ENCODE measurements at regions not wholly inside any gene's neighbourhood (a gene's known extent, or its start where the extent isn't known, plus 50 kb on each side); places are given as distances from the start of the nearest gene placed in this dataset.

- no peak for TF ChIP-seq EZH2 (IDR thresholded peaks at IDR 0.05; ENCODE audit: low read length)
Measured at GRCh38 chr15:69845159-69845558, 252.6 kb downstream of the TLE3 start.

GRCh38 chr15:69847625-69848024, 250.1 kb downstream of the TLE3 start:
- Histone ChIP-seq H3K27me3 (ENCODE audit: control insufficient read depth, extremely low read depth, insufficient read depth, low read length) (peaks cover 9% of the 10 kb centered on the region), H3K79me2 (ENCODE audit: control insufficient read depth, insufficient read depth, low read length) (no peaks in the 10 kb centered on the region), H3K27ac (ENCODE audit: control insufficient read depth, insufficient read depth, low read length) (no peak overlapping the region), H2AFZ (ENCODE audit: control insufficient read depth, low read length) (no peak overlapping the region), H3K4me2 (ENCODE audit: control insufficient read depth, extremely low read depth, insufficient read depth, low read depth, low read length) (no peak overlapping the region), H3K9ac (ENCODE audit: control insufficient read depth, extremely low read depth, insufficient read depth, low read length) (no peak overlapping the region), H4K20me1 (ENCODE audit: control insufficient read depth, extremely low read depth, insufficient read depth, low read length) (no peaks in the 10 kb centered on the region), H3K9me3 (ENCODE audit: control insufficient read depth, low read depth, low read length) (no peaks in the 10 kb centered on the region), H3K4me1 (ENCODE audit: control insufficient read depth, extremely low read depth, insufficient read depth, low read length) (peaks cover 3% of the 10 kb centered on the region), H3K36me3 (ENCODE audit: control insufficient read depth in 2 of 2, extremely low read depth in 1 of 2, insufficient read depth in 2 of 2, low read length in 2 of 2) (no peaks in the 10 kb centered on the region), H3K4me3 (ENCODE audit: control insufficient read depth in 2 of 3, extremely low read depth in 1 of 3, insufficient read depth in 2 of 3, low read depth in 1 of 3, low read length in 3 of 3) (no peak overlapping the region), H3K9me1 (ENCODE audit: control insufficient read depth, extremely low read depth, insufficient read depth, low read length) (no peaks in the 10 kb centered on the region)
- DNase-seq (ENCODE audit: low read depth, low spot score) (no peak), FAIRE-seq (no peak)
- TF ChIP-seq EZH2 (IDR thresholded peaks at IDR 0.05; ENCODE audit: low read length) = no peak
- TF ChIP-seq, protein P1, sequence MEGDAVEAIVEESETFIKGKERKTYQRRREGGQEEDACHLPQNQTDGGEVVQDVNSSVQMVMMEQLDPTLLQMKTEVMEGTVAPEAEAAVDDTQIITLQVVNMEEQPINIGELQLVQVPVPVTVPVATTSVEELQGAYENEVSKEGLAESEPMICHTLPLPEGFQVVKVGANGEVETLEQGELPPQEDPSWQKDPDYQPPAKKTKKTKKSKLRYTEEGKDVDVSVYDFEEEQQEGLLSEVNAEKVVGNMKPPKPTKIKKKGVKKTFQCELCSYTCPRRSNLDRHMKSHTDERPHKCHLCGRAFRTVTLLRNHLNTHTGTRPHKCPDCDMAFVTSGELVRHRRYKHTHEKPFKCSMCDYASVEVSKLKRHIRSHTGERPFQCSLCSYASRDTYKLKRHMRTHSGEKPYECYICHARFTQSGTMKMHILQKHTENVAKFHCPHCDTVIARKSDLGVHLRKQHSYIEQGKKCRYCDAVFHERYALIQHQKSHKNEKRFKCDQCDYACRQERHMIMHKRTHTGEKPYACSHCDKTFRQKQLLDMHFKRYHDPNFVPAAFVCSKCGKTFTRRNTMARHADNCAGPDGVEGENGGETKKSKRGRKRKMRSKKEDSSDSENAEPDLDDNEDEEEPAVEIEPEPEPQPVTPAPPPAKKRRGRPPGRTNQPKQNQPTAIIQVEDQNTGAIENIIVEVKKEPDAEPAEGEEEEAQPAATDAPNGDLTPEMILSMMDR (optimal IDR thresholded peaks at IDR 0.05 in 1 of 3, IDR thresholded peaks at IDR 0.05 in 1 of 3, conservative IDR thresholded peaks at IDR 0.05 in 1 of 3; ENCODE audit: extremely low read depth in 1 of 3, insufficient read depth in 2 of 3, low read length in 3 of 3) = no peak
- dilution Hi-C loops (cut with MboI; ENCODE audit: extremely low pct_ligation_motif_present, low sequenced_read_pairs) = no loop called here

More at GRCh38 chr15:69845159-69845558, 252.6 kb downstream of the TLE3 start:
- no peak overlapping the region for H3K4me2 ChIP-seq (ENCODE audit: control insufficient read depth, extremely low read depth, insufficient read depth, low read depth, low read length)
- H2AFZ ChIP-seq (ENCODE audit: control insufficient read depth, low read length) = no peak overlapping the region
- H3K79me2 ChIP-seq (ENCODE audit: control insufficient read depth, insufficient read depth, low read length) = no peaks in the 10 kb centered on the region
- no peaks in the 10 kb centered on the region for H4K20me1 ChIP-seq (ENCODE audit: control insufficient read depth, extremely low read depth, insufficient read depth, low read length)
- H3K4me3 ChIP-seq (ENCODE audit: control insufficient read depth in 2 of 3, extremely low read depth in 1 of 3, insufficient read depth in 2 of 3, low read depth in 1 of 3, low read length in 3 of 3) = no peak overlapping the region
- H3K4me1 ChIP-seq (ENCODE audit: control insufficient read depth, extremely low read depth, insufficient read depth, low read length) = peaks cover 3% of the 10 kb centered on the region
- FAIRE-seq = no peak
- no peaks in the 10 kb centered on the region for H3K36me3 ChIP-seq (ENCODE audit: control insufficient read depth in 2 of 2, extremely low read depth in 1 of 2, insufficient read depth in 2 of 2, low read length in 2 of 2)
- no peak for DNase-seq (ENCODE audit: low read depth, low spot score)
- H3K27ac ChIP-seq (ENCODE audit: control insufficient read depth, insufficient read depth, low read length) = no peak overlapping the region
- H3K9me3 ChIP-seq (ENCODE audit: control insufficient read depth, low read depth, low read length) = no peaks in the 10 kb centered on the region
- H3K27me3 ChIP-seq (ENCODE audit: control insufficient read depth, extremely low read depth, insufficient read depth, low read length) = peaks cover 33% of the 10 kb centered on the region
- dilution Hi-C loops (cut with MboI; ENCODE audit: extremely low pct_ligation_motif_present, low sequenced_read_pairs) = no loop called here
- no peak overlapping the region for H3K9ac ChIP-seq (ENCODE audit: control insufficient read depth, extremely low read depth, insufficient read depth, low read length)
- H3K9me1 ChIP-seq (ENCODE audit: control insufficient read depth, extremely low read depth, insufficient read depth, low read length) = no peaks in the 10 kb centered on the region

DNA sequence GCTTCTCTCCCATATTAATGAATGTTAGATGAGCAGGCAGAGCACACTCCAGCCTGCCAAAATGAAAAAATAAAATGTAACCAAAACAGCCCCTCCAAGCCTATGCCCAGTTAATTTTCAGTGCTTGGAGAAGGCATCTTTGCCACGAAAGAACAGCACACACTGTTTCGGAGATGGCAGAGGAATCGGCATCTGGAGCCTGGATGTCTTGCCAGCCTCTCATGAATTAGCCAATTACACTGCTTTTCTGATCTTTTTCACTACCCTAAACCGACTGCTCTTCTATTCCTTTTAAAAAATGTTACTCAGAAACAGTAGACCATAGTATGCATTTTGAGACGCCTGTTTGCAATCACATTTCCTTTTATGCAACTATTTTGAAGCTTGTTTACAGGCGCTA, 249.6 kb downstream of the TLE3 start:
- Histone ChIP-seq H3K27me3 (ENCODE audit: control insufficient read depth, extremely low read depth, insufficient read depth, low read length) (peaks cover 5% of the 10 kb centered on the region), H3K4me1 (ENCODE audit: control insufficient read depth, extremely low read depth, insufficient read depth, low read length) (peaks cover 3% of the 10 kb centered on the region), H3K9me3 (ENCODE audit: control insufficient read depth, low read depth, low read length) (no peaks in the 10 kb centered on the region), H3K9ac (ENCODE audit: control insufficient read depth, extremely low read depth, insufficient read depth, low read length) (no peak overlapping the region), H2AFZ (ENCODE audit: control insufficient read depth, low read length) (no peak overlapping the region), H3K27ac (ENCODE audit: control insufficient read depth, insufficient read depth, low read length) (no peak overlapping the region), H3K4me3 (ENCODE audit: control insufficient read depth in 2 of 3, extremely low read depth in 1 of 3, insufficient read depth in 2 of 3, low read depth in 1 of 3, low read length in 3 of 3) (no peak overlapping the region), H3K9me1 (ENCODE audit: control insufficient read depth, extremely low read depth, insufficient read depth, low read length) (no peaks in the 10 kb centered on the region), H3K36me3 (ENCODE audit: control insufficient read depth in 2 of 2, extremely low read depth in 1 of 2, insufficient read depth in 2 of 2, low read length in 2 of 2) (no peaks in the 10 kb centered on the region), H3K4me2 (ENCODE audit: control insufficient read depth, extremely low read depth, insufficient read depth, low read depth, low read length) (no peak overlapping the region), H3K79me2 (ENCODE audit: control insufficient read depth, insufficient read depth, low read length) (no peaks in the 10 kb centered on the region), H4K20me1 (ENCODE audit: control insufficient read depth, extremely low read depth, insufficient read depth, low read length) (no peaks in the 10 kb centered on the region)
- DNase-seq (ENCODE audit: low read depth, low spot score) = no peak
- dilution Hi-C loops (cut with MboI; ENCODE audit: extremely low pct_ligation_motif_present, low sequenced_read_pairs) = no loop called here
- TF ChIP-seq EZH2 (IDR thresholded peaks at IDR 0.05; ENCODE audit: low read length) = no peak
- TF ChIP-seq, protein P1 (optimal IDR thresholded peaks at IDR 0.05 in 1 of 3, IDR thresholded peaks at IDR 0.05 in 1 of 3, conservative IDR thresholded peaks at IDR 0.05 in 1 of 3; ENCODE audit: extremely low read depth in 1 of 3, insufficient read depth in 2 of 3, low read length in 3 of 3) = no peak
- FAIRE-seq = no peak

Data from keratinocyte (primary cell).